ENCODE measurements at regions not wholly inside any gene's neighbourhood (a gene's known extent, or its start where the extent isn't known, plus 50 kb on each side); places are given as distances from the start of the nearest gene placed in this dataset.
"Not testable (repeated sequence)": the region's sequence is repeated elsewhere in the genome, so short reads cannot be mapped to it uniquely, and the experiment has no call there.

- no peak for ATAC-seq
Observed at GRCh38 chr18:55706898-55707297, 118.9 kb upstream of the TCF4 start.

GRCh38 chr18:55699233-55699765 lies 111.3 kb upstream of the TCF4 start:
- ATAC-seq = no peak

- ATAC-seq = no peak
Observed at GRCh38 chr18:55696811-55697210, 108.8 kb upstream of the TCF4 start.

- no peak for ATAC-seq
Observed at GRCh38 chr18:55695091-55695490, 107.1 kb upstream of the TCF4 start.

- no peak for ATAC-seq
Observed at GRCh38 chr18:55694291-55694690, 106.3 kb upstream of the TCF4 start.

GRCh38 chr18:55688030-55688429 lies 100.0 kb upstream of the TCF4 start:
- no peak for ATAC-seq

- ATAC-seq = no peak
Observed at GRCh38 chr18:55687106-55687505, 99.1 kb upstream of the TCF4 start.

- ATAC-seq = no peak
Observed at GRCh38 chr18:55685638-55686037, 97.6 kb upstream of the TCF4 start.

GRCh38 chr18:55672574-55673361 lies 84.8 kb upstream of the TCF4 start:
- no peak for ATAC-seq

- no peak for ATAC-seq
Observed at GRCh38 chr18:55665506-55665905, 77.5 kb upstream of the TCF4 start.

- ATAC-seq = not testable (repeated sequence)
Observed at GRCh38 chr18:55664758-55665400, 76.9 kb upstream of the TCF4 start.

- no peak for ATAC-seq
Observed at GRCh38 chr18:55663891-55664290, 75.9 kb upstream of the TCF4 start.

GRCh38 chr18:55658598-55658997 lies 70.6 kb upstream of the TCF4 start:
- ATAC-seq = no peak

GRCh38 chr18:55657572-55658331 lies 69.8 kb upstream of the TCF4 start:
- no peak for ATAC-seq

GRCh38 chr18:55654986-55655385 lies 67.0 kb upstream of the TCF4 start:
- no peak for ATAC-seq

GRCh38 chr18:55651236-55651635 lies 63.2 kb upstream of the TCF4 start:
- no peak for ATAC-seq

- ATAC-seq = no peak
Observed at GRCh38 chr18:55650363-55650870, 62.4 kb upstream of the TCF4 start.

GRCh38 chr18:55647331-55647730 lies 59.3 kb upstream of the TCF4 start:
- ATAC-seq = no peak

- no peak for ATAC-seq
Observed at GRCh38 chr18:55642191-55642590, 54.2 kb upstream of the TCF4 start.

- no peak for ATAC-seq
Observed at GRCh38 chr18:55641486-55641885, 53.5 kb upstream of the TCF4 start.
